HG03442 (cell line): ENCODE measurements at regions not wholly inside any gene's neighbourhood (a gene's known extent, or its start where the extent isn't known, plus 50 kb on each side); places are given as distances from the start of the nearest gene placed in this dataset.
A peak's percentile ranks its signal among the peaks of the same experiment; 100 is the strongest.

Experiments
- ATAC-seq: cut with Tn5 transposase; IDR thresholded peaks from one replicate; pipeline ENCODE4 v1.9.1; 2021; ENCODE audit warnings: mild to moderate bottlenecking, moderate library complexity; ENCODE audit not compliant: unreplicated experiment

- ATAC-seq = no peak
Measured at GRCh38 chr4:57924951-57925350, 814.8 kb upstream of the IGFBP7 start.

DNA sequence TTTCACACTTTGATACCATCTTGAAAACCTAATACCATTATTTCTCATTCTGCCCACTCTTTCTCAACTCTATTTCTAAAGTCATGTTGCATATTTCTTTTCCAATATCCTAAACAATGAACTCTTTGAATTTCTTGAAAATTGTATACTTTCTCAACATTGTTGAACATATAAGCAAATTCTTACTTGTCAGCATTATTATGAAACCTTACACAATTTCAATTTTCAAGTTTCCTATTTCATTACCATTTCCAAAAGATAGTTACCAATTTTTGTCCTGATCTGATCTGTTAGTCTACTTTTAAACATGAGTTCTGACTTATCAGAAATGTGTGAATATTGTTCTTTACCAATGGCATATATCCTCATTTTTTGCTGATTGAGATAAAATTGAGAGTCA, 806.3 kb upstream of the IGFBP7 start:
- ATAC-seq = no peak

GRCh38 chr4:57911203-57911602, 801.0 kb upstream of the IGFBP7 start:
- ATAC-seq = no peak

DNA sequence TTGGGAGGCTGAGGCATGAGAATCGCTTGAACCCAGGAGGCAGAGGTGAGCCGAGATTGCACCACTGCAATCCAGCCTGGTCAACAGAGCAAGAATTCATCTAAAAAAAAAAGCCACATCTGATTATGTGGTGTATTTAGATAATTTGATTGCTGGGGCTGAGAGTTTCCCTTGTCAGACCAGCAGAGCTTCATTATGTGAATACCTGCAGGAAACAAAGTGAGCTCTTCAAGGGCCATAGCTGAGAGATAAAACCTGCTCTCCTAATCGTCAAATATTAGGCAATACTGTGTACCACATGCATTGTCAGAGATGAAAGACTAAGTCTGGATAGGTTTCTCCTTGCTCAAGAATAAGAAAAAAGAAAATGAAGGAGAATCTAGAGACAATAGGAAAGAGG, 800.0 kb upstream of the IGFBP7 start:
- ATAC-seq = no peak

DNA sequence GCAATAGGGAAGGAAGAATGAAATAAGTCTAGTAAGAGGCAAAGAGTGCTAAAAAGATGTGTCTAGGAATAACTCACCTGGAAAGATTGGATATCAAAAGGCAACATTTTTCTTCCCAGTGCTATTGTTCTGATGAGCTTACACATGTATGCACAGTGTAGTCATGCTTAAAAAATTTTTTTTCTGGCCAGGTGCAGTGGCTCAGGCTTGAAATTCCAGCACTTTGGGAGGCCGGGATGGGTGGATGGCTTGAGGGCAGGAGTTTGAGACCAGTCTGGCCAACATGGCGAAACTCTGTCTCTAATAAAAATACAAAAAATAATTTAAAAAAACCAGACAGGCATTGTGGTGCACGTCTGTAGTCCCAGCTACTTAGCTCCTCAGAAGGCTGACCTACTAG, 795.8 kb upstream of the IGFBP7 start:
- no peak for ATAC-seq

GRCh38 chr4:57877047-57877458, 766.9 kb upstream of the IGFBP7 start:
- no peak for ATAC-seq

- ATAC-seq = no peak
Measured at GRCh38 chr4:57875829-57876392, 765.7 kb upstream of the IGFBP7 start.

- ATAC-seq = no peak
Measured at GRCh38 chr4:57866468-57867171, 756.4 kb upstream of the IGFBP7 start.

GRCh38 chr4:57865264-57865663, 755.1 kb upstream of the IGFBP7 start:
- peak; percentile 90 for ATAC-seq

GRCh38 chr4:57854748-57855147, 744.6 kb upstream of the IGFBP7 start:
- peak; percentile 72 for ATAC-seq

DNA sequence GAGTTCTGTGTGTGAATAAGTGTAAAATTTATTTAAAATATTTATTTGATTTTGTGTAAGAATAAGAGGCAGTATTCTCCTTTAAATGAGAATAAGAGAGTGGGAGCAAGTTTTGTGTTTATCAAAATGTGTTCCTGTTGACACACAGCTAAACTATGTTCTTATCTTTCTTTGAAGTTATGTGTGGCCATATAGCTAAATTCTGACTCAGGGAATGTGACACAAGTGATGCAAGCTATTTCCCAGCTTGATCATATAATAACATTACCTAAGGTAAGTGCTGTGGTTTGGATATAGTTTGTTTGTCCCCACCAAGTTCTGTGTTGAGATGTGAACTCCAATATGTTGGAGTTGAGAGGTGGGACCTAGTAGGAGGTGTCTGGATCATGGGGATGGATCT, 740.0 kb upstream of the IGFBP7 start:
- no peak for ATAC-seq

- no peak for ATAC-seq
Measured at GRCh38 chr4:57832083-57832482, 721.9 kb upstream of the IGFBP7 start.

- ATAC-seq = no peak
Measured at GRCh38 chr4:57789666-57790065, 679.5 kb upstream of the IGFBP7 start.

GRCh38 chr4:57777876-57778275, 667.7 kb upstream of the IGFBP7 start:
- no peak for ATAC-seq

- no peak for ATAC-seq
Measured at GRCh38 chr4:57774681-57775080, 664.5 kb upstream of the IGFBP7 start.

- no peak for ATAC-seq
Measured at GRCh38 chr4:57774171-57774570, 664.0 kb upstream of the IGFBP7 start.

GRCh38 chr4:57766341-57766740, 656.2 kb upstream of the IGFBP7 start:
- no peak for ATAC-seq

GRCh38 chr4:57764856-57765255, 654.7 kb upstream of the IGFBP7 start:
- no peak for ATAC-seq

GRCh38 chr4:57763070-57763469, 652.9 kb upstream of the IGFBP7 start:
- ATAC-seq = no peak

DNA sequence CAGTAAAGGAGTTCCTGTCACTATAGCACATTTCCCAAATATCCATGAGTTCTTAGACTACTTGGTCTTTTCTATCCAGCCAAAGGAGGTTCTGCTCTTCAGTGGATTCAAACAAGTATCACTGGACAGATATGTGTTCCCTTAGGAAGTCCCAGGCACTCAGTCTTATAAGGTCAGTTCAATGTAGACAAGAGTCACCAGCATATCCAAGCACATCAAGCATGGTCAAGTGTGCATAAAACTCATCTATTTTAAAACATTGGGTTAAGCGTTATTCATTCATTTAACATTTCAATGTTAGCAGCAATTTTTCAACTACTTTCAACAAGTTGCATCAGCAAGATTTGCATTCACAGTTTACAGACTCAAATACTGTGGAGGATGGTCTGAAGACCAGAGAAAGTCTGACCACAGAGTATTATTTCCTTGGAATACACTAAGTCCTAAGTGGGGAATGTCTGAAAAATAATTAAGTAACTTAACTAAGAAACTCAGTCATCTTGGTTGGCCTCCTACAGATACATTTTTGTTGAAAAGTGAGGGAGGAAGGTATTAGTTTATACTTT, 630.5 kb upstream of the IGFBP7 start:
- no peak for ATAC-seq

- no peak for ATAC-seq
Measured at GRCh38 chr4:57736781-57737180, 626.6 kb upstream of the IGFBP7 start.

DNA sequence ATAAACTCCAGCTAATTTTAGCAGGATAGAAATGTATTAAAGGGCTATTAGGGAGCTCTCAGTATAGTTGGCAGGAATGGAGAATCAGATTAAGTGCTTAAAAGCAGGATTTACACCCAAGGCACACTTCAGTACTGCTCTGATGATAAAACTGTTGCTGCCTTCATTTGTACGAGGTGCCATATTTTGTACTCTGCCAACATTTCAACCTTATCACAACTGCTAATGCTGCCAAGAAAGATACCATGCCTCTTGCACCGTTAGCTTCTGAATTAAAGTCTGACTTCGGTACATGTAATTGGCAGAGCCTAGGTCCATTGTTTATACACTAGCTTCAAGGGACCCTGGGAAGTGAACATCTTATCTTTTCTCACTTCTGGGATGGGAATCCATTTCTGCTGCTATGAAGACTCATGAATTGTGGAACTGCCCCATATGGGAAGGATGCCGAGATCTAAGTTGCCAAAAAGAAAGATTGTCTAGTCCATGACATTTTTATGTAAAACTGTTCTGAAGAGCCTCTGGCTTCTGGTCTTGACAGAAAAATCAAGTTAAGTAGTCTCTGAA, 624.0 kb upstream of the IGFBP7 start:
- ATAC-seq = no peak
